ENCODE measurements at regions not wholly inside any gene's neighbourhood (a gene's known extent, or its start where the extent isn't known, plus 50 kb on each side); places are given as distances from the start of the nearest gene placed in this dataset.

DNA sequence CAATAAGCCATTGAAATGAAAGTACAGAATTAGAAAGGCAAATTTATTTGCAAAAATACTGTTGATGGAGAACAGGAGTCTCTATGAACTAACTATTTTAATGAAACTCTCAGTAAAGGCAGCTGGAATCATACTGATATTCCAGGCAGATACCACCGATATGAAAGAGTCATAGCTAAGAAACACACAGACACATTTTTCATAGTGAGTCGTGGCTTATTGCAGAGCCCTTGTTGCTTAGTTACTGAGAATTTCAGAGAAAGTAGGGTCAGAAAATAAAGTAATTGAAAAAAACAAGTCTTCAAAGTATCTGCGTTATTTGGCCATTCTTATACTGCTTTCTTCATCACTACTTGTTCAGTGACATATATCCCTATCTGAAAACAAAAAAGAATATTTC, 1890.9 kb downstream of the PCDH9 start:
- H3K4me2 ChIP-seq (ENCODE audit: low read depth, low read length, poor library complexity, severe bottlenecking), result no peak overlapping the region
- peaks cover 9% of the 10 kb centered on the region for H3K4me1 ChIP-seq (ENCODE audit: insufficient read depth, low read length, poor library complexity, severe bottlenecking)
- no peaks in the 10 kb centered on the region for H3K9me3 ChIP-seq (ENCODE audit: insufficient read depth, low read depth, low read length)
- H3K9me2 ChIP-seq (replicated peaks; ENCODE audit: low read depth, low read length), result no peaks in the 10 kb centered on the region
- no peaks in the 10 kb centered on the region for H4K20me1 ChIP-seq (ENCODE audit: insufficient read depth, low read length, poor library complexity, severe bottlenecking)
- no peaks in the 10 kb centered on the region for H3K79me2 ChIP-seq (ENCODE audit: insufficient read depth, low read length)
- TF ChIP-seq, protein P1, sequence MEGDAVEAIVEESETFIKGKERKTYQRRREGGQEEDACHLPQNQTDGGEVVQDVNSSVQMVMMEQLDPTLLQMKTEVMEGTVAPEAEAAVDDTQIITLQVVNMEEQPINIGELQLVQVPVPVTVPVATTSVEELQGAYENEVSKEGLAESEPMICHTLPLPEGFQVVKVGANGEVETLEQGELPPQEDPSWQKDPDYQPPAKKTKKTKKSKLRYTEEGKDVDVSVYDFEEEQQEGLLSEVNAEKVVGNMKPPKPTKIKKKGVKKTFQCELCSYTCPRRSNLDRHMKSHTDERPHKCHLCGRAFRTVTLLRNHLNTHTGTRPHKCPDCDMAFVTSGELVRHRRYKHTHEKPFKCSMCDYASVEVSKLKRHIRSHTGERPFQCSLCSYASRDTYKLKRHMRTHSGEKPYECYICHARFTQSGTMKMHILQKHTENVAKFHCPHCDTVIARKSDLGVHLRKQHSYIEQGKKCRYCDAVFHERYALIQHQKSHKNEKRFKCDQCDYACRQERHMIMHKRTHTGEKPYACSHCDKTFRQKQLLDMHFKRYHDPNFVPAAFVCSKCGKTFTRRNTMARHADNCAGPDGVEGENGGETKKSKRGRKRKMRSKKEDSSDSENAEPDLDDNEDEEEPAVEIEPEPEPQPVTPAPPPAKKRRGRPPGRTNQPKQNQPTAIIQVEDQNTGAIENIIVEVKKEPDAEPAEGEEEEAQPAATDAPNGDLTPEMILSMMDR (conservative IDR thresholded peaks at IDR 0.05; ENCODE audit: low read length), result no peak
- TF ChIP-seq EZH2phosphoT487 (IDR thresholded peaks at IDR 0.05; ENCODE audit: borderline replicate concordance), result no peak
- H2AFZ ChIP-seq (ENCODE audit: low read length), result no peak overlapping the region
- H3F3A ChIP-seq (ENCODE audit: low read depth), result no peaks in the 10 kb centered on the region
- H3K4me3 ChIP-seq (ENCODE audit: low read length, poor library complexity, severe bottlenecking), result no peak overlapping the region
- H3K27me3 ChIP-seq (ENCODE audit: insufficient read depth, low read length, poor library complexity, severe bottlenecking), result no peaks in the 10 kb centered on the region
- no peak overlapping the region for H3K9ac ChIP-seq (ENCODE audit: low read depth, low read length, poor library complexity, severe bottlenecking)
- H3K36me3 ChIP-seq (ENCODE audit: insufficient read depth, low read length), result no peaks in the 10 kb centered on the region

- no peak for TF ChIP-seq EZH2phosphoT487 (IDR thresholded peaks at IDR 0.05; ENCODE audit: borderline replicate concordance)
- TF ChIP-seq, protein P1 (conservative IDR thresholded peaks at IDR 0.05; ENCODE audit: low read length), result no peak
- H3K4me3 ChIP-seq (ENCODE audit: low read length, poor library complexity, severe bottlenecking), result no peak overlapping the region
- no peaks in the 10 kb centered on the region for H3K79me2 ChIP-seq (ENCODE audit: insufficient read depth, low read length)
- H3K9me2 ChIP-seq (replicated peaks; ENCODE audit: low read depth, low read length), result no peaks in the 10 kb centered on the region
- no peaks in the 10 kb centered on the region for H3F3A ChIP-seq (ENCODE audit: low read depth)
- no peak overlapping the region for H3K4me2 ChIP-seq (ENCODE audit: low read depth, low read length, poor library complexity, severe bottlenecking)
- no peaks in the 10 kb centered on the region for H3K27me3 ChIP-seq (ENCODE audit: insufficient read depth, low read length, poor library complexity, severe bottlenecking)
- H3K9me3 ChIP-seq (ENCODE audit: insufficient read depth, low read depth, low read length), result no peaks in the 10 kb centered on the region
- H3K9ac ChIP-seq (ENCODE audit: low read depth, low read length, poor library complexity, severe bottlenecking), result no peak overlapping the region
- no peaks in the 10 kb centered on the region for H3K4me1 ChIP-seq (ENCODE audit: insufficient read depth, low read length, poor library complexity, severe bottlenecking)
- H3K36me3 ChIP-seq (ENCODE audit: insufficient read depth, low read length), result no peaks in the 10 kb centered on the region
- H2AFZ ChIP-seq (ENCODE audit: low read length), result no peak overlapping the region
- no peaks in the 10 kb centered on the region for H4K20me1 ChIP-seq (ENCODE audit: insufficient read depth, low read length, poor library complexity, severe bottlenecking)
Observed at GRCh38 chr13:65336916-65337315, 1893.2 kb downstream of the PCDH9 start.

DNA sequence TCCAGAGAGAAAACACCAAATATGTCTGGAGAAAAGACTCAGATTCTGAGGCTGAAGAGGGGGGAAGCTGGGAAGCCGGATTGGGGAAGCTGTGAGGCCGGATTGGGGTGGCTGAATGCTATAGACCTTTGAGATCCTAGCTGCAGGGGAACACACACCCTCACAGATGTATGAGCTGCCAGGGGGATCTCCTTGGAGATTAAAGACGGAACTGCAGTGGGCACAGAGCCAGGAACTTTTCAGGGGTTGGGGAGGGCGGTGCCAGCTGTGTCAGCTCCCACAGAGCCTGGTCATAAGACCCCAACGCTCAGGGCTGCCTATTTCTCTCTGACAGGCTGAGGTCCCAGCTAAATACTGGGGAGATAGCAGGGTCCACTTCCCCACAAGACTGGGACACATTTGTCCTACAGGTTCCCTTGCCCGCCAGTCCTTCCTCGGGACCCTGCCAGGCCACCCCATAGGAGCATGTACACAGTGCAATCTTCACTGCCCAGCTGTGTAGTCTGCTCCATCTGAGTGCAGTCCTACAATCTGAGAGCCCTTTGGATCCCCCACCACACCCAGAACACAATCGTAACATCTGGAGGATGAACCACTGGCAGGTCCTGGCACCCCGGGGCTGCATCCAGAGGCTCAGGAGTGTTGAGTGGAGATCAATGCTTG, 1893.9 kb downstream of the PCDH9 start:
- Histone ChIP-seq H3K9me2 (replicated peaks; ENCODE audit: low read depth, low read length) (no peaks in the 10 kb centered on the region), H3K9me3 (ENCODE audit: insufficient read depth, low read depth, low read length) (no peaks in the 10 kb centered on the region), H3K79me2 (ENCODE audit: insufficient read depth, low read length) (no peaks in the 10 kb centered on the region), H3K4me3 (ENCODE audit: low read length, poor library complexity, severe bottlenecking) (no peak overlapping the region), H3K4me1 (ENCODE audit: insufficient read depth, low read length, poor library complexity, severe bottlenecking) (no peaks in the 10 kb centered on the region), H2AFZ (ENCODE audit: low read length) (no peak overlapping the region), H3K27me3 (ENCODE audit: insufficient read depth, low read length, poor library complexity, severe bottlenecking) (no peaks in the 10 kb centered on the region), H3K36me3 (ENCODE audit: insufficient read depth, low read length) (no peaks in the 10 kb centered on the region), H4K20me1 (ENCODE audit: insufficient read depth, low read length, poor library complexity, severe bottlenecking) (no peaks in the 10 kb centered on the region), H3F3A (ENCODE audit: low read depth) (no peaks in the 10 kb centered on the region), H3K9ac (ENCODE audit: low read depth, low read length, poor library complexity, severe bottlenecking) (no peak overlapping the region), H3K4me2 (ENCODE audit: low read depth, low read length, poor library complexity, severe bottlenecking) (no peak overlapping the region)
- no peak for TF ChIP-seq EZH2phosphoT487 (IDR thresholded peaks at IDR 0.05; ENCODE audit: borderline replicate concordance)
- TF ChIP-seq, protein P1 (conservative IDR thresholded peaks at IDR 0.05; ENCODE audit: low read length), result no peak

All from Loucy (cell line).